ENCODE measurements at regions not wholly inside any gene's neighbourhood (a gene's known extent, or its start where the extent isn't known, plus 50 kb on each side); places are given as distances from the start of the nearest gene placed in this dataset.
"Not testable (repeated sequence)": the region's sequence is repeated elsewhere in the genome, so short reads cannot be mapped to it uniquely, and the experiment has no call there.

DNA sequence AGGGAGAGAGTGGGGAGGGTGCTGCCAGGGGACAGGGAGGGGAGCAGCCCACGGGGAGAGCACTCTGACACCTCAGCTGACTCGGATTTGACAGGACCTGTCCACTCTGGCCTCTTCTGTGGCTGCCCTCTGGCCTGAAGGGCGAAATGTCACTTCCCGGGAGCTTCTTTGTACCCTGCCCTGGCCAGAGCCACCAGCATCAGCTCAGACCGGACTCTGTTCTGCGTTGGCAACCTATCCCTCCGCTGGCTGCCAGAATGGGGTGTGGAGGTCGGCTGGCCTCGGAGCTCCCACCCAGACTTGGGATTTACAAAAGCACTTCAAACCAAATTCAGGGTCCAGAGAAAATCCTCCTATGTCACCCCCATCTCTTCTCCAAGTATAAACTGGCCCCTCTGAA lies 336.7 kb upstream of the FRG2C start:
- Histone ChIP-seq H3K4me3 (ENCODE audit: insufficient read depth, low read depth, low read length) (no peak overlapping the region), H3K9me3 (ENCODE audit: control insufficient read depth, low read length) (no peaks in the 10 kb centered on the region), H3K27me3 (ENCODE audit: control insufficient read depth, insufficient read depth, low read length, poor library complexity, severe bottlenecking) (no peaks in the 10 kb centered on the region), H3K4me1 (ENCODE audit: control insufficient read depth, insufficient read depth, low read length) (peaks cover 3% of the 10 kb centered on the region), H3K36me3 (ENCODE audit: control insufficient read depth, insufficient read depth, low read length) (no peaks in the 10 kb centered on the region), H3K27ac (ENCODE audit: insufficient read depth, low read depth, low read length, poor library complexity, severe bottlenecking) (no peak overlapping the region)
- 89 to 90% methylated on average over 9 of the region's 9 CpGs for WGBS, 2 experiments

DNA sequence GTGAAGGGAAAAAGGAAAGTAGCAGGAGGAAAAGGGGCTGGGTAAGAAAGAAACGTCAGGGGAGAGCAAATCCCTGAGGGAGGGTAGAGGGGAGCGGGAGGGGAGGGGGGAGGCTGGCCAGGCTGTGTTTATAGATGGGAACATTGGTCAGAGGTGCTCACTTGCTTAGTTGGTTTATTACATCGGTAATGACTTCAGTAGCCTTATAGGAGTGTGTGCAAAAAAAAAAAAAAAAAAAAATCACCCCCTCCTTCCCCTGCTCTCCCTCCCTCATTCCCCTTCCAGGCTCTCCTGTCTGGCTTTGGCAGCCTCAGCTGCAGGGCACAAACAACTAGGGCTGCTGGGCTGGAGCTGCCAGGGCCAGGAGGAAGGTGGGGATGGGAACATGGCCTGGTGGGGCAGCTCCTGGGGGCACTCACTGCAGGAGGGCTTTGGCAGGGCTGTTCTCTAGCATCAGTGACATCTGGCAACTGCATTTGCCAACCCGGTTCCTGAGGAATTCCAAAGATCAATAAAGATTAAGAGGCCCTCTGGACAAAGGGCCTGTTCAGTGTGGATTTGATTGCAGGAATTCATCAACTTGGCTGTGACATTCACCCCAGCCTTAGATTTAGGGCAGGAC lies 334.5 kb upstream of the FRG2C start:
- Histone ChIP-seq H3K36me3 (ENCODE audit: control insufficient read depth, insufficient read depth, low read length) (no peaks in the 10 kb centered on the region), H3K9me3 (ENCODE audit: control insufficient read depth, low read length) (no peaks in the 10 kb centered on the region), H3K27ac (ENCODE audit: insufficient read depth, low read depth, low read length, poor library complexity, severe bottlenecking) (no peak overlapping the region), H3K27me3 (ENCODE audit: control insufficient read depth, insufficient read depth, low read length, poor library complexity, severe bottlenecking) (no peaks in the 10 kb centered on the region), H3K4me3 (ENCODE audit: insufficient read depth, low read depth, low read length) (no peak overlapping the region), H3K4me1 (ENCODE audit: control insufficient read depth, insufficient read depth, low read length) (peaks cover 3% of the 10 kb centered on the region)
- 47 to 48% methylated on average over 3 of the region's 4 CpGs for WGBS, 2 experiments

DNA sequence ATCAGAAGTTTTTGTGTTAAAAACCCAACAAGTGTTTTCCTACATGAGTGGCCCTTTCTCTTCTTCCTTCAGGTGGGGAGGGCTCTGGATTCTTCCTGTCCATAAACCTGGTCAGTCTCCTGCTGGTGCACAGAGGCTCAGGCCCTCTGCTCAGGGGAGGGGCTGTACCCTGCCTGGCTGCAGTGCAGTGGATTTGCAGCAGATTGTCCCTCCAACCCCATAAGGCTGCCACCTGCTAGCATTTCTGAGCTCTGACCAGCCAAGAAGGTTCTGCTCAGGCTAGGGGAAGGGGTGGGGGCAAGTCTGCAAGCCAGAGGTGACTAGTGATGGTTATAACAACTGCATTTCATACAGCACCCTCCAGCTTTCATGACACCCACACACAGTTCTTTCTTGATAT lies 333.7 kb upstream of the FRG2C start:
- not testable (repeated sequence) for H3K27ac ChIP-seq (ENCODE audit: insufficient read depth, low read depth, low read length, poor library complexity, severe bottlenecking); H3K27me3 ChIP-seq (ENCODE audit: control insufficient read depth, insufficient read depth, low read length, poor library complexity, severe bottlenecking); H3K4me1 ChIP-seq (ENCODE audit: control insufficient read depth, insufficient read depth, low read length); H3K9me3 ChIP-seq (ENCODE audit: control insufficient read depth, low read length); H3K36me3 ChIP-seq (ENCODE audit: control insufficient read depth, insufficient read depth, low read length); H3K4me3 ChIP-seq (ENCODE audit: insufficient read depth, low read depth, low read length)

DNA sequence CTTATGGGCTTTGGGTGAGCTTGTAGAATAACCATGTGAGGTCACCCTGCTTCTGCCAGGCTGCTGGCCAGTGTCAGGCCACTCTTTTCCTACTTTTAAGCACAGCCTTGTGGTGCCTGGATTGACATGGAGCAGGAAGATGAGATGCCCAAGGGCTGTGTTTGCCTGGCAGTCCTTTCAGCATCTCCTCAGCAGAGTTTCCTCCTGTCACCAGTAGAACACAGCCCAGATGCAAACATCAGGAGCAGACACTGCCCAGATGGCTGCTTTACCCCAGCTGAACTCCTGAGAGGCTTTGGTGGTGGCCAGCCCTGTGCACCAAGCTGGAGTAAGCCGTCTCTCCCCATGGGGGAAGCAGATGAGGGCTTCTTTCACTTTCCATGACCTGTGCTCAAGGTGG lies 332.0 kb upstream of the FRG2C start:
- H3K4me1 ChIP-seq (ENCODE audit: control insufficient read depth, insufficient read depth, low read length); H3K36me3 ChIP-seq (ENCODE audit: control insufficient read depth, insufficient read depth, low read length); H3K27ac ChIP-seq (ENCODE audit: insufficient read depth, low read depth, low read length, poor library complexity, severe bottlenecking); H3K27me3 ChIP-seq (ENCODE audit: control insufficient read depth, insufficient read depth, low read length, poor library complexity, severe bottlenecking); H3K9me3 ChIP-seq (ENCODE audit: control insufficient read depth, low read length); H3K4me3 ChIP-seq (ENCODE audit: insufficient read depth, low read depth, low read length): not testable (repeated sequence)
- WGBS, 2 experiments, result 89 to 91% methylated on average over 1 of the region's 1 CpG

DNA sequence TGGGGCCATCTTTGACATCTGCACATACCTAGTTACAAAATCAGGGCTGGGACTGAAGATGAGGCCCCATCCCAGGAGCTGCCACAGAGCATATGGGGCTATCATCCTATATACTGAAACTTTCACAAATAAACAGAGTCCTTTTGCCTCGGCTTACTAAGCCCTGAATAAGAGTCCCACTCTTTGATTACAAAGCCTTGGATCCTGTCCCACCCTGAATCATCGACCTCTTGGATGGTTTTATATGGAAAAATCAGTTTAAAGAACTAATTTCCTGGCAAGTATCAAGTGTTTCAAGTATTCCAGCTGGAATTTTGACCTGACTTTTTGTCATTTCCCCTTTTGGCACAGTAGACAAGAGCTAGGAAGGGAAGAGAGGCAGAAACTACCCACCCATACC lies 331.3 kb upstream of the FRG2C start:
- Histone ChIP-seq H3K4me3 (ENCODE audit: insufficient read depth, low read depth, low read length) (no peak overlapping the region), H3K9me3 (ENCODE audit: control insufficient read depth, low read length) (no peaks in the 10 kb centered on the region), H3K27ac (ENCODE audit: insufficient read depth, low read depth, low read length, poor library complexity, severe bottlenecking) (no peak overlapping the region), H3K4me1 (ENCODE audit: control insufficient read depth, insufficient read depth, low read length) (peaks cover 3% of the 10 kb centered on the region), H3K36me3 (ENCODE audit: control insufficient read depth, insufficient read depth, low read length) (no peaks in the 10 kb centered on the region), H3K27me3 (ENCODE audit: control insufficient read depth, insufficient read depth, low read length, poor library complexity, severe bottlenecking) (no peaks in the 10 kb centered on the region)
- 89 to 97% methylated on average over 2 of the region's 2 CpGs for WGBS, 2 experiments

DNA sequence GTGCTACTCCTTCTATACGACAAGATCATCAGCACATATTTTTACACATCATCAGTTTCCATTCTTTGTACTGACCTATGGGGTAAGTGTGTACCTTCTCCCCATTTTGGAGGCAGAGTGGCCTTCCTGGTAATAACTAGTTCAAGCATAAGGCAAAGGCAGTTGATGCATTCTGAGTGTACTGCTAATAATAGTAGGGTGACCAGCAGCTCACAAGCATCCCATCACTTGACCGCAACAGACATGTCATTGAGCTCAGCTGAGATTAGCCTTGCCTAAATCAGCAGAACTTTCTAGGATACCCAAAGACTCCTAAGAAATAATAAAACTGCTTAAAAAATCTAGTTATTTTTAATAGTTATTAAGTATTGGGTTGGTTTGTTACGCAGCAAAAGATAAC lies 329.8 kb upstream of the FRG2C start:
- Histone ChIP-seq H3K27ac (ENCODE audit: insufficient read depth, low read depth, low read length, poor library complexity, severe bottlenecking) (no peak overlapping the region), H3K27me3 (ENCODE audit: control insufficient read depth, insufficient read depth, low read length, poor library complexity, severe bottlenecking) (no peaks in the 10 kb centered on the region), H3K36me3 (ENCODE audit: control insufficient read depth, insufficient read depth, low read length) (no peaks in the 10 kb centered on the region), H3K4me1 (ENCODE audit: control insufficient read depth, insufficient read depth, low read length) (no peaks in the 10 kb centered on the region), H3K9me3 (ENCODE audit: control insufficient read depth, low read length) (no peaks in the 10 kb centered on the region), H3K4me3 (ENCODE audit: insufficient read depth, low read depth, low read length) (no peak overlapping the region)
- WGBS, 2 experiments, result 97 to 100% methylated on average over 3 of the region's 3 CpGs

DNA sequence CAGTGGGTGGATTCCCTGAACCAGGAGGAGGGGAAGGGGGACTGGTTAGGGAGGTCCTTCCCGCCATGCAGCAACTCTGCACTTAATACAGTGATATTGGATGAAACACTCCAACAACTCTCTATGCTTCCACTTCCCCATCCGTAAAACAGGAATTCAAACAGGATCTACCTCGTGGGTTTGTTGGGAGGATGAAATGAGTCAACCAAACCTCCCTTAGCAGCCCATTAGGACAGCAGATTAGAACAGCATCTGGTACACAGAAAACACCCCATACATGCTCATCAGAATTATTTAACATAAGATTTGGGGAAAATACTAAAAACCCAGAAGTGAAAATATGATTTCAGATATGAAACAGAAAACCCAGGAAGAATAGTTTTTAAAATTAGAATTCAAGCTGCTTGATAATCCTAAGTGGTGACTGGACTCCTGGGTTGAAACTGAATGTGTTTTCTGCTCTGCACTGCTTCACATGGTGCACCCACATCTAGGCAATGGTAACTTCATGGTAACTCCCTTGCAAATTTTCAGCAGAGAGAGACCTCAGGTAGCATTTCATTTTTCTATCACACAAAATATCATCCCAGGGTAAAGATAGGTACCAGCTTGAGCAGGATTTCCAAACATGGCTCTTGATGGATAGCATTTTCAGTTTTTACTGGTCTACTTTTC lies 326.8 kb upstream of the FRG2C start:
- H3K27ac ChIP-seq (ENCODE audit: insufficient read depth, low read depth, low read length, poor library complexity, severe bottlenecking), result no peak overlapping the region
- H3K9me3 ChIP-seq (ENCODE audit: control insufficient read depth, low read length), result no peaks in the 10 kb centered on the region
- H3K4me3 ChIP-seq (ENCODE audit: insufficient read depth, low read depth, low read length), result no peak overlapping the region
- WGBS, 2 experiments, result 100% methylated on average over 1 to 2 of the region's 3 CpGs
- H3K36me3 ChIP-seq (ENCODE audit: control insufficient read depth, insufficient read depth, low read length), result no peaks in the 10 kb centered on the region
- no peaks in the 10 kb centered on the region for H3K4me1 ChIP-seq (ENCODE audit: control insufficient read depth, insufficient read depth, low read length)
- H3K27me3 ChIP-seq (ENCODE audit: control insufficient read depth, insufficient read depth, low read length, poor library complexity, severe bottlenecking), result no peaks in the 10 kb centered on the region

DNA sequence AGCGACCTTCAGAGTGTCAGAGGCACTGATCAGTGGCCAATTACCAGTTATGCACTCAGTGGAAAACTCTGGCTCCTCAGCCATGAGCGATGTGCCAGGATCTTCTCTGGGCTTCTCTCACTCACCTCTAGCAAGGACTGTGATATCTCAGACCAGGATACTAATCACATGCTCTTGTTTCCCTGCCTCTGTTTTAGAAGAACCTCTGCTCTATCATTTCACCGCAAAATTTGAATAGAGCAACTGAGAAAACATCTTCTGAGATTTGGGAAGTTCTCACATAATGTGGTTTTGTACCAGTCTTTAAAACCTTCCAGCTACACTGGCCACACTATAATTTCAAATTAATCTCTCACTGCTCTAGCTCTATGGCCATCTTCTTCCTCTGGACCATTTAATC lies 325.8 kb upstream of the FRG2C start:
- WGBS, 2 experiments, result 93 to 94% methylated on average over 3 of the region's 3 CpGs
- H3K36me3 ChIP-seq (ENCODE audit: control insufficient read depth, insufficient read depth, low read length), result no peaks in the 10 kb centered on the region

DNA sequence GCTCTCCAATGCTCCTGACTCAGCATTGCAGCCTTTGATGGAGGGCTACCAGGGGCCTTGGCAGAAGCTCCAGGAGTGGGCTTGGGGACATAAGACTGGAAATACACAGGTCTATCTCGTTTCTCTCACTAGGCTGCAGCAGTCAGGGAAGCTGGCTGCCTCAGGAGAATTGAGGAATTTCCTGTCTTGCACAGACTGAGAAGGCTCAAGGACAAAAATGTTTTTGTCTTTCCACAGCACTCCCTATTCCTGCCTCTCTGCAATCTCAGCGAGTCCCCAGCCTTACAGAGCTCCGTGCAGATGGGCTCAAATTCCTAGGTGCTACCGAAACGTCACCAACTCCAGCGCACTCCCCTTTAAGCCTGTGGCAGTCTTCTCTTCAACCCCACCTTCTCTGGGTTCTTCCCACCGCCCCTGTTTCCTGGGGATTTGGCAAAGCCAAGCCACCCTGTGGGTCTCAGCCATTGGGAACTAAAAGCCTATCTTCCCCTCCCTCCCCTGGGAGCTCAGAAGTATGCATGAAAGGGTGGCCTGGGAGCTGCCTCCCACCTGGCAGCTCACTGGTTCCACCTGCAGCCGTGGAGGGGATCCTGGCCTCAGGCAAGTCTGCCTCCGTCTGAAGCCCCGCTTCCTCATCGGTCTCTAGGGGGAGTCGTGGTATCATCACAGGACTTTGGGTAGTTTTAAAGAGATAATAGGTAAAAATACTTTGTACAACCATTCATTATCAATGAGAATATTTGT lies 322.6 kb upstream of the FRG2C start:
- peaks cover 10% of the 10 kb centered on the region for H3K4me1 ChIP-seq (ENCODE audit: control insufficient read depth, insufficient read depth, low read length)
- H3K27me3 ChIP-seq (ENCODE audit: control insufficient read depth, insufficient read depth, low read length, poor library complexity, severe bottlenecking), result no peaks in the 10 kb centered on the region
- H3K4me3 ChIP-seq (ENCODE audit: insufficient read depth, low read depth, low read length), result no peak overlapping the region
- no peak overlapping the region for H3K27ac ChIP-seq (ENCODE audit: insufficient read depth, low read depth, low read length, poor library complexity, severe bottlenecking)
- no peaks in the 10 kb centered on the region for H3K36me3 ChIP-seq (ENCODE audit: control insufficient read depth, insufficient read depth, low read length)
- no peaks in the 10 kb centered on the region for H3K9me3 ChIP-seq (ENCODE audit: control insufficient read depth, low read length)
- 57 to 61% methylated on average over 9 to 10 of the region's 12 CpGs for WGBS, 2 experiments

More for the DNA sequence above, 325.8 kb upstream of the FRG2C start:
- Histone ChIP-seq H3K4me3 (ENCODE audit: insufficient read depth, low read depth, low read length) (no peak overlapping the region), H3K27me3 (ENCODE audit: control insufficient read depth, insufficient read depth, low read length, poor library complexity, severe bottlenecking) (no peaks in the 10 kb centered on the region), H3K9me3 (ENCODE audit: control insufficient read depth, low read length) (no peaks in the 10 kb centered on the region), H3K4me1 (ENCODE audit: control insufficient read depth, insufficient read depth, low read length) (no peaks in the 10 kb centered on the region), H3K27ac (ENCODE audit: insufficient read depth, low read depth, low read length, poor library complexity, severe bottlenecking) (no peak overlapping the region)

DNA sequence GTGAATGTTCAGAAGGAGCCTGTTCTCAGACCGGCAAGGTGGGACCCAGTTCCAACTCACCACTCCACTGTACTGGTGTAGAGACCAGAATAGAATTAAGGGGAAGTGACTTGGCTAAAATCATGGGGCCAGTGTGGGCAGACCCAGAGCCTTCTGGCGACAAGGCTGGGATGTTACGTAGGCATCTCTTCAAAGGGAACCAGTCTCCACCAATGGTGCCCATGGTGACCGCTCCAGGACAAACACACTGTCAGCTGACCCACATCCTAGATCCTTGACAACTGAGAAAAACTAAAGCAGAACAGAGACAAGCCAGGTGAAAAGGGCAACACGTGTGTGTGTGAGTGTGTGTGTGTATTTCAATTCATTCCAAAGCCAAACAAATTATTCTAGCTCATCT lies 321.7 kb upstream of the FRG2C start:
- Histone ChIP-seq H3K36me3 (ENCODE audit: control insufficient read depth, insufficient read depth, low read length) (no peaks in the 10 kb centered on the region), H3K27me3 (ENCODE audit: control insufficient read depth, insufficient read depth, low read length, poor library complexity, severe bottlenecking) (no peaks in the 10 kb centered on the region), H3K27ac (ENCODE audit: insufficient read depth, low read depth, low read length, poor library complexity, severe bottlenecking) (no peak overlapping the region), H3K4me3 (ENCODE audit: insufficient read depth, low read depth, low read length) (no peak overlapping the region), H3K4me1 (ENCODE audit: control insufficient read depth, insufficient read depth, low read length) (peaks cover 10% of the 10 kb centered on the region), H3K9me3 (ENCODE audit: control insufficient read depth, low read length) (no peaks in the 10 kb centered on the region)
- WGBS, 2 experiments, result 90 to 96% methylated on average over 3 to 4 of the region's 5 CpGs
